ENCODE measurements at regions not wholly inside any gene's neighbourhood (a gene's known extent, or its start where the extent isn't known, plus 50 kb on each side); places are given as distances from the start of the nearest gene placed in this dataset.
A peak's percentile ranks its signal among the peaks of the same experiment; 100 is the strongest.

DNA sequence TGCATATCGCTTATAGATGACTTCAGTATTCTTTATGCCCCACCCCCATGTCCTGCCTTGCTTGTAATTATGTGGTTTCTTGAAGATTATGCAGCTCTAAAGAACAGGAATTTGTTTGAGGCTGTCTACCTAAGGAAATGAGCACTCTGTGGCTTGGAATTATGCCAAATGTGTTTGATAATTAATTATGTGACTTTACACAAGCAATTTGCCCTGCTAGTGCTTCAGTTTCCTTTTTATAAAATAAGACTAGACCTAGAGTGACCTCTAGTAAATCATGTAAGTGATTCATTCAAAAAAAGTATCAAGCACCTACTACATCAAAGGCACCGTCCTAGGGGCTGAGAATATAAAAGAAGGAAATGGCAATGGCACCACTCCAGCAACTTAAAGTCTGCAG is 491.5 kb upstream of the KIRREL3 start:
- no peak for DNase-seq (ENCODE audit: low spot score)

- no peak for DNase-seq (ENCODE audit: low spot score)
Measured at GRCh38 chr11:127491589-127491988, 491.0 kb upstream of the KIRREL3 start.

GRCh38 chr11:127490896-127491295 is 490.3 kb upstream of the KIRREL3 start:
- no peak for DNase-seq (ENCODE audit: low spot score)

DNA sequence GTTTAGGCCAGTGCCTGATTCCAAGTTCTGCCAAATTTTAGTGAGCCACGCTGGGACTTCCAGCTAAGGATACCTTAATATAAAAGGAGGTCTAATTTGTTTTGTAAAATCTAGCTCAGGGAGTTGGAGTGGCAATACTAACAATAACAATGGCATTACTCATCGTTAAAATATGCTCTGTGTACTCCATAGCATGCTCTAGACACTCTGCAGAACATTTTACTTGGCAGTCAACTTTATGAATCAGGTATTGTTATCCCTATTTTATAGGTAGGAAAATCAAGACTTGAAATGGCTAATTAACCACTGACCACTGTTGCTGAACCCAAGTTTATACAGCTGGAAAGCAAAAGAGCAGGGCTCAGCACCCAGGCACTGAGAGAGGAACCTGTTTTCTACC is 485.0 kb upstream of the KIRREL3 start:
- no peak for DNase-seq (ENCODE audit: low spot score)

GRCh38 chr11:127481391-127481790 is 480.8 kb upstream of the KIRREL3 start:
- DNase-seq (ENCODE audit: low spot score) = no peak

DNA sequence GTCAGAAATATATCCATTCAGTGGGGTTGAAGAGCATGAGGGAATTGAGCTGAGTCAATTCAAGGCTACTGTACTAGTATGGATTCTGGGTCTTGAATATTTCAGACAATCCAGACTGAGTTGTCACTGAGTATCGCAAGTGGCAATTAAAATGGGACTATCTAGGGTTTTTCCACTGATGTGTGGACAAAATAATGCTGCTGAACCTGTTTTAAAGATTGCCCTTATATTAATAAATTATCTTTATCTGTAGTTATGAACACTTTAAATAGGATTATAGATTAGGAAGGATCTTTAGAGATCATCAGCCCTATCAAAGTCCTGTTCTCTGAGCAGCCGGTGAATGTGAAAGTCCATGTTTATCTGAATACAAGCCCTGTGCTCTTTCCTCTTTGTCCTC is 478.3 kb upstream of the KIRREL3 start:
- no peak for DNase-seq (ENCODE audit: low spot score)

DNA sequence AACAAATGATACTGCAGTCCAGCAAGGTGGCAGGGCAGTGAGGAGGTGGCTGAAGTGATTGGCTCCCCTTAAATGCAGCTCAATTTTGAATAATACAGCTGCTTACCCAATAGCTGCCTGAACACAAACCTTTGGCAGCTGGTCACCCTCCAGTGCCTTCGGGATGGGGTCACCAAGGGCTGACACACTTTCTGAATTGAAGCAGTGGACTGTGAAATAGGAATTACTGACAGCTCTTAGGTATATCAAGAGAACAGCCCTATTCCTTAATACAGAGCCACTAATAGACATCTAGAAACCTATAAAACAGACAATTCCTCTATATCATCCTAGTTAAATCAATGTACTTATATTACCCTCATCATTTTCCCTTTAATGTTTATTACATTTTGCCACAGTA is 474.2 kb upstream of the KIRREL3 start:
- no peak for DNase-seq (ENCODE audit: low spot score)

DNA sequence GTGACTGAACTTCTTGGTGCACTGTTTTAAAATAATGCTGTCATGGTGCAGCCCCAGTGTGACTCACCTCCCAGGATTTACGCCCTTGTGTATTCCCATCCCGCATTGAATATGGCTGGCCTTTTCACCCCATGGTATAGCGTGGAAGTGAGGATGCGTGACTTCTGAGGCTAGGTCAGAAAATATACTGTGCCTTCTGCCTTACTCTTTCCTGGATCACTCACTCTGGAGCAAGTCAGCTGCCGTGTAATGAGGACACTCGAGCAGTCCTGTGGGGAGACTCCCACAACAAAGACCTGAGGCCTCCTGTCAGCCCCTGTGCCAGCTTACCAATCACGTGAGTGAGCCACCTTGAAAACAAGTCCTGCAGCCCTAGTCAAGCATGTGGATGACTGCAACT is 471.9 kb upstream of the KIRREL3 start:
- DNase-seq (ENCODE audit: low spot score) = no peak

- no peak for DNase-seq (ENCODE audit: low spot score)
Measured at GRCh38 chr11:127471662-127472061, 471.1 kb upstream of the KIRREL3 start.

- DNase-seq (ENCODE audit: low spot score) = peak; percentile 11
Measured at GRCh38 chr11:127470306-127470884, 469.8 kb upstream of the KIRREL3 start.

- no peak for DNase-seq (ENCODE audit: low spot score)
Measured at GRCh38 chr11:127464325-127464724, 463.8 kb upstream of the KIRREL3 start.

DNA sequence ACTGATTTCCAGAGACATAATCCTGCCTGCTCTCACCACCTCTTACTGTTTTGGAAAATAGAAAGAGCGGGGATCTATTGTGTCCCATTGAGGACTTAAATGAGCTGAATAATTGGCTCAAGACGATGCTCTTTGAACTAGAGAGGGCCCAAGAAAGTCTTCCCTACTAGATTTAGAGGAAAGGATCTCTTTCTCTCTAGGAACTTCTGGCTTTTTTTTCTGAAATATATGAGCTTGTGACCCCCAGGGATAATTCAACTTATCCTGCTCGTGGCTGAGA is 461.4 kb upstream of the KIRREL3 start:
- no peak for DNase-seq (ENCODE audit: low spot score)

DNA sequence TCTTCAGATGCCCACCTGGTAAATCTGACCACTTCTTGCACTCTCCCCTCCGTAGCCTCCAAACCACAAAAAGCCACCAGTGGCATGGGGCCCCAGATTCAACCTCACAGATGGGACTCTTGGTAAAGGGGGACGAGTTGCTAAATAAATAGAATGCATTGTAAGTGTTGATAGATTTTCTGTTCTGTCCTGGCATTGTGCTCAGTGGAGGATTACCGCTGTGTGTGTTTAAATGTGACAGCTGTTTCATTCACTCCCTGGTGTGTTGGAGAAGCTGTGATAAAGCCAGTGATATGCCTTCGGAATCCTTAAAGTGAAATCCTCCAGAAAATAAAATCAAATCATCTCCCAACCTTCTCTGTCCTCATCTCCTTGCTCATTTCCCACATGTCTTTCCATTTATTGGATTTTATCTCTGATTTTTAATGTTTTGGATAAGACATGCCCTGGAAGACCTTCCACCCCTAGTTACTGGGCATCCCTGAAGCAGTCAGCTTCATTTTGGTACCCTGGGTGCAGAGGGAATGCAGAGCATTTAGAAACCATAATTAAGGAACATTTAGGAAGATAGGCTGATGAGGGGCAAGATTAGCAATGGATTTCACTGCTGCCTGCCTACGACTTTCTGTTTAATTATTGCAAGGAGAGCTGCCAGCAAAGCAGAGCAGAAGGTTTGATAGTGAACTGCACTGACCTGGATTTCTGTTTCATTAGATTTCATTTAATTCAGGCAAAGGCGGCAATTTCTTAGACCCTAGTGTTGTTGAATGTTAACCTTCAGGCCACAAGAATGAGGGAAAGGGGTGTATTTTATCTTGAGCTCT is 460.9 kb upstream of the KIRREL3 start:
- DNase-seq (ENCODE audit: low spot score) = no peak

DNA sequence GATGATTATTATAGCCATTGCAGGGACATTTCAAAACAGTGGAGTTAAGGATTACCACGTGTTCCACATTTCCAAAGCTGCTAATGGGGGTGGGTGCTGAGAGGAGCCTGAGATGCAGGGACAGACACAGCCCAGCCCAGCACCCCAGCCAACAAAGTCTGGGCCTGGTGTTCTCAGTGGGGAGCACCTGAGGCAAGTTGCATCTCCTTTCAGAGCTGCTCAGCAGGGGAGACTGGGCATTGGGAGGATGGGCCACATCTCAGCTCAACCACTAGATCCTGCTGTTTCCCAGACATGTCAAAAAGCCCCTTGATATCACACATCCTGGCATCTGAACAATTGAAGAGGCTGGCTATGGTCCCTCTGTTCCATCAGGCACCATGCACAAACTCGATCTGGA is 458.0 kb upstream of the KIRREL3 start:
- DNase-seq (ENCODE audit: low spot score) = no peak

GRCh38 chr11:127454856-127455255 is 454.3 kb upstream of the KIRREL3 start:
- no peak for DNase-seq (ENCODE audit: low spot score)

DNA sequence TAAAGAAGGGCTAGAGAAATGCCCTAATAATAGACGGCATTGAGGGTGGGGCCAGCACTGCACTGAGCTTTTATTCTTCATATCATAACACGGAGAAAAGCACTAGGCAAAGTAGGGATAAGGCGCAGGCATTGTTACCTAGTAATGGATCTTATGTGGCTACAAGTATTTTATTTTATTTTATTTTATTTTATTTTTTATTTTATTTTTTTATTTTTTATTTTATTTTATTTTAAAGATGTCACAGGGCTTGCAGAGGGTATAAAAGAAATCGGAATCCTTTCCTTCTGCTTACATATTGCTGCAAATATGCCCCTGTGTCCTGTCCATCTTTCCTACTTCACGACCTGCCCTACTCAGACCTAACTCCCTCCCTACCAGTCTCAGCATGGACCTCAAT is 452.0 kb upstream of the KIRREL3 start:
- DNase-seq (ENCODE audit: low spot score) = no peak

GRCh38 chr11:127451861-127452260 is 451.3 kb upstream of the KIRREL3 start:
- DNase-seq (ENCODE audit: low spot score) = no peak

DNA sequence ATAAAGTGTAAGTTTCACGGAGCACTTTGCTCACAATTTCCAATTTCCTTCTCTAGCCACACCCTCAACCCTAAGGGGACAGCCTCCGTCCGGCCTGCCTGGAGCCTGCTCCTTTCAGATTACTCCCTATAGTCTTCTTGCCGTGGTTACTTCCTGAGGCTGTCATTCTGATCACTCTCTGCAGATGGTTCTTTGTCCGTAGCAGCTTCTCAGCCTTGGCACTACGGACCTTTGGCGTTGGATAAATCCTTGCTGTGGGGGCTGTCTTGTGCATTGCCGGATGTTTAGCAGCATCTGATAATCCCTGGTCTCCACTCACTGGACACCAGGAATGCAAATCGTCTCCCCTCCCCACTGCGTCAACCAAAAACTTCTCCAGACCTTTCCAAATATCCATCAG is 447.5 kb upstream of the KIRREL3 start:
- no peak for DNase-seq (ENCODE audit: low spot score)

DNA sequence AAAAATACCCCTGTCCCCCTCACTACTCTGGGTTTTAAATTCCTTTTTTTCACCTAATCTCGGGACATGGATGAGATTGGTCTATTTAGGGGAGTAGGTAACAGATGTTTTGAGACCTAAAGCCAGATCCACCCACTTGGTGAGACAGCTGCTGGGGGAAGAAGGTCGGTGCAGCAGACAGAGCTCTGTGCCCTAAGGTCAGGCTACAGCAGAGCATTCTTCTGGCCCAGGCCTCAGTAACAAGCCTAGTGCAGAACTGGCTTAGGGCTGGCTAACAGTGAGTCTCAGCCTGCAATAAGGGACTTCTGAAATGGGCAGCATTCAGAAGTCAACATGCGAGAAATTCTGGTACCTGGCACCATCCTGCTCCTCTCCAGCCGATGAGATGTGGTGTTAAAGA is 444.9 kb upstream of the KIRREL3 start:
- DNase-seq (ENCODE audit: low spot score) = no peak

DNA sequence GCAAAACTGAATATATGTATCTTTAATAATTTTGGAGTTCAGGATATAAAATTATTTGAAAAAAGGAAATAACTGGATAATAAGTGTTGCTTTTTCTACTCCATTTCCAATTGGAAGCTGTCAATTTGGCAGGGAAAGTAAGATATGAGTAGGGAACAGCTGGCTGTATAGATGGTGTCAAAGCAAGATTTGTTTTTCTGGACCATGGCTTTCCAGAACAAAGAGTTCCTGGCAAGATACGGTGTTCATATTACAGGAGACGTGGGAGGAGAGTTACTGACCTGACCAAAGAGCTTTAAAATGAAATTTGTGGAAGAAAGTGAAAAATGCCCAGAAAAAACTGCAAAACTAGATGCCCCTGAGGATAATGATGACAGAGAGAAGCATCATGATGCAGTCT is 442.7 kb upstream of the KIRREL3 start:
- no peak for DNase-seq (ENCODE audit: low spot score)

DNA sequence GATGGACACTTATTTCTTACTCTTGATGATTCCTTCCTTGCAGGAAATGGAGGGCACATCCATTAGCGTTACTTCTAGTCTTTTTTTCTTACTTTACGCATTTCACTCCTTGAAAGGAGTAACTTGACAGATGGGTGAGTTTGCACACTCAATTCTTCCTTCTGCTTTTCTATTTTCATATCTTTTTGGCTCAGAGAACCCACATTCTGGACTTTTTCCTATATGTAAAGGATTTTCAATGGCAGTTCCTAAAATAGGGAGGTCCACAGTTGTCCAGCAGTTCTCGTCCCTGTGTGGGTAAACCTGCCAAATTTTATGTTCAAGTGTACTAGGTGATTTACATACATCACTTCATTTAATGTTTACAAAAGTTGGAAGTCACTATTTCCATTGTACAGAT is 440.0 kb upstream of the KIRREL3 start:
- no peak for DNase-seq (ENCODE audit: low spot score)

DNA sequence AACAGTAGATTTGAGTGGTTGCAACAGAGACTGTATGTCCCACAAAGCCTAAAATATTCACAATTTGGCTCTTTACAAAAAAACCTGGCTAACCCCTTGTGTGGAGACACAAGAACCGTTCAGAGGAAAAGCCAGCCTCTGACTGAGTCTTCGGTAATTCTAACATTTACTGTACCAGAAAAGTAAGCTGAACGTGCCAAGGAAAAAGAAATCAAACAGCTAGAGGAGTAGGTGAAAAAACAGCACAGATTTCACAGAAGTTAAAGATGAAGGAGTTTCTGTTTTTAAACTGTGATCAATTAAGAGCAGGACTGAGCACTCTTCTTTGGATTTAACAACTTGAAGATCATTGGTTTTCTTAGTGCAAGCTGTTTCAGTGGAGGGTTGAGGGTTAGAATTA is 424.7 kb upstream of the KIRREL3 start:
- DNase-seq (ENCODE audit: low spot score) = no peak

- no peak for DNase-seq (ENCODE audit: low spot score)
Measured at GRCh38 chr11:127424661-127425060, 424.1 kb upstream of the KIRREL3 start.

GRCh38 chr11:127420139-127420538 is 419.6 kb upstream of the KIRREL3 start:
- no peak for DNase-seq (ENCODE audit: low spot score)

Data from AG08396 (cell line).